ENCODE measurements at regions not wholly inside any gene's neighbourhood (a gene's known extent, or its start where the extent isn't known, plus 50 kb on each side); places are given as distances from the start of the nearest gene placed in this dataset.

DNA sequence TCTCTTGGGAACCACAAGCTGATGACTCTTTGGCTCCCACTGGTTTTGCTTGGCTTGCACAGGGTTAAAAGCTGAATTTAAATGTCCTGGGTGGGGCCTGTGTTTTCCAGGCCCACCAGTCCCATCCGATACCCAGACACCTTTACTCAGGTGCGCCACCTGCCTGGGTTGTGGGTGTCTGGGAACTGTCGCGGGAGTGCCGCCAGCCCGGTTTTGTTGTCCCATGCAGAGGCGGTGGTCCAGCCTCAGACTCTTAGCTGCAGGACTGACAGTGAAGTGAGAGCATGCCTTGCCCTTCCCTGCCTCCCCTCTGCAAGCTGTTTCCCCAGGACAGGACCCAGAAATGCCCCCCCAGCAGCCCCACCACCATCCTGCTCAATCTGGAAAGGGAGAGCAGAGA lies 255.6 kb upstream of the ZNF32 start:
- TF ChIP-seq, protein P1, sequence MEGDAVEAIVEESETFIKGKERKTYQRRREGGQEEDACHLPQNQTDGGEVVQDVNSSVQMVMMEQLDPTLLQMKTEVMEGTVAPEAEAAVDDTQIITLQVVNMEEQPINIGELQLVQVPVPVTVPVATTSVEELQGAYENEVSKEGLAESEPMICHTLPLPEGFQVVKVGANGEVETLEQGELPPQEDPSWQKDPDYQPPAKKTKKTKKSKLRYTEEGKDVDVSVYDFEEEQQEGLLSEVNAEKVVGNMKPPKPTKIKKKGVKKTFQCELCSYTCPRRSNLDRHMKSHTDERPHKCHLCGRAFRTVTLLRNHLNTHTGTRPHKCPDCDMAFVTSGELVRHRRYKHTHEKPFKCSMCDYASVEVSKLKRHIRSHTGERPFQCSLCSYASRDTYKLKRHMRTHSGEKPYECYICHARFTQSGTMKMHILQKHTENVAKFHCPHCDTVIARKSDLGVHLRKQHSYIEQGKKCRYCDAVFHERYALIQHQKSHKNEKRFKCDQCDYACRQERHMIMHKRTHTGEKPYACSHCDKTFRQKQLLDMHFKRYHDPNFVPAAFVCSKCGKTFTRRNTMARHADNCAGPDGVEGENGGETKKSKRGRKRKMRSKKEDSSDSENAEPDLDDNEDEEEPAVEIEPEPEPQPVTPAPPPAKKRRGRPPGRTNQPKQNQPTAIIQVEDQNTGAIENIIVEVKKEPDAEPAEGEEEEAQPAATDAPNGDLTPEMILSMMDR (optimal IDR thresholded peaks at IDR 0.05 in 1 of 3, IDR thresholded peaks at IDR 0.05 in 1 of 3, conservative IDR thresholded peaks at IDR 0.05 in 1 of 3; ENCODE audit: extremely low read depth in 1 of 3, insufficient read depth in 2 of 3, low read length in 3 of 3): no peak
- TF ChIP-seq EZH2 (IDR thresholded peaks at IDR 0.05; ENCODE audit: low read length): no peak
